ENCODE measurements at regions not wholly inside any gene's neighbourhood (a gene's known extent, or its start where the extent isn't known, plus 50 kb on each side); places are given as distances from the start of the nearest gene placed in this dataset.
A peak's percentile ranks its signal among the peaks of the same experiment; 100 is the strongest.
"Not testable (repeated sequence)": the region's sequence is repeated elsewhere in the genome, so short reads cannot be mapped to it uniquely, and the experiment has no call there.

DNA sequence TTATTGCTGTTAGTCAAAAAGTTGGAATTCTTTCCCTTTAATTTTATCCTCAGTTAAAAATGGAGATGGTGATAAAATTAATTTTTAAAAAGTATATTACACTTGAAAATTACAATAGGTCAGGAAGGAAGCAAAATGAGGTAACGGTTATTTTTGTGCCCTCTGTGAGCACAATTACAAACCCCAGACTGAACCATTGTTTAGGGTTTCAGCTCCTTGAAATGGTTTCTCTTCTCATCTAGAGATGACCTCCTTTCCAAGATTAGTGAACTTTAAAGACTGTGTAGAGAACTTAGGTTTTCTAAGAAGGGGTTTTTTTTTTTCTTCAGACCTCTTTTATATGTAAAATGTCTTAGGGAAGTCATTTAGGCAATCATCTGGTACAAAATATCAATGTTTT, 126.2 kb upstream of the CHD1 start:
- Histone ChIP-seq H3K9ac (ENCODE audit: extremely low read depth, low read length, poor library complexity, severe bottlenecking) (no peak overlapping the region), H3K36me3 (ENCODE audit: control insufficient read depth, insufficient read depth, low read length) (no peaks in the 10 kb centered on the region), H3K4me3 (ENCODE audit: low read length) (no peak overlapping the region), H3K27ac (ENCODE audit: low read depth, low read length) (no peak overlapping the region), H3K27me3 (ENCODE audit: control insufficient read depth, insufficient read depth, low read length, poor library complexity, severe bottlenecking) (no peaks in the 10 kb centered on the region), H3K9me3 (ENCODE audit: control insufficient read depth, low read length) (no peaks in the 10 kb centered on the region), H3K4me1 (ENCODE audit: control insufficient read depth, insufficient read depth, low read length) (peaks cover 11% of the 10 kb centered on the region)
- H3K4me1 Mint-ChIP-seq: peaks cover 9% of the 10 kb centered on the region
- no peaks in the 10 kb centered on the region for H3K36me3 Mint-ChIP-seq (ENCODE audit: low read depth)
- 100% methylated on average over 1 of the region's 1 CpG; no CpG with 5 or more reads in 1 of the 2 experiments for WGBS, 2 experiments (ENCODE audit: insufficient coverage in 1 of 2, insufficient read length in 1 of 2)
- no peak overlapping the region for H3K4me3 Mint-ChIP-seq
- TF ChIP-seq CTCF (conservative IDR thresholded peaks at IDR 0.05): no peak
- H3K9me3 Mint-ChIP-seq: no peaks in the 10 kb centered on the region
- H3K27me3 Mint-ChIP-seq (ENCODE audit: insufficient read depth): peaks cover 2% of the 10 kb centered on the region
- no peak for DNase-seq
- H3K27ac Mint-ChIP-seq: no peak overlapping the region

DNA sequence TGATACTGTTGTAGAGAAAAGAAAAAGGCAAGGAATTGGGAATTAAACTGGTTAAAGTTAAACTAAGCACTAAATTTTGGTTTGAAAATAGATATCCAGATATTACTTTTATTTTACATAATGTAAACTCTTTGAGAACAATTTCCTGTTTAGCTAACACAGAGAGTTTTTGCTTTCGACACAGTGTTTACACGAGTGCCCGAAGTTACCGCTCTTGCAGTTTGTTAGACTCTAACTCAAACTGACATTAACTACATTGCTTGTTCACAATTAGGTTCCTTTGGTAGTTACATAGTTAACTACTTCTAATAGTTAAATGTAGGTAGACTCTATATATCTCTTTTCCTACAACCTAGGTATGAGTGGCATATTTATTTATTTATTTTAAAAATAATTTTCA, 117.1 kb upstream of the CHD1 start:
- Mint-ChIP-seq H3K9me3 (peaks cover 12% of the 10 kb centered on the region), H3K4me3 (no peak overlapping the region), H3K27me3 (ENCODE audit: insufficient read depth) (peaks cover 15% of the 10 kb centered on the region), H3K27ac (no peak overlapping the region), H3K4me1 (peaks cover 14% of the 10 kb centered on the region), H3K36me3 (ENCODE audit: low read depth) (no peaks in the 10 kb centered on the region)
- H3K4me1 ChIP-seq (ENCODE audit: control insufficient read depth, insufficient read depth, low read length): peaks cover 12% of the 10 kb centered on the region
- H3K9ac ChIP-seq (ENCODE audit: extremely low read depth, low read length, poor library complexity, severe bottlenecking): no peak overlapping the region
- H3K27ac ChIP-seq (ENCODE audit: low read depth, low read length): no peak overlapping the region
- H3K4me3 ChIP-seq (ENCODE audit: low read length): no peak overlapping the region
- no peak for DNase-seq
- TF ChIP-seq CTCF (conservative IDR thresholded peaks at IDR 0.05): no peak
- WGBS, 2 experiments (ENCODE audit: insufficient coverage in 1 of 2, insufficient read length in 1 of 2): 82 to 89% methylated on average over 3 to 4 of the region's 4 CpGs
- H3K9me3 ChIP-seq (ENCODE audit: control insufficient read depth, low read length): no peaks in the 10 kb centered on the region
- no peaks in the 10 kb centered on the region for H3K36me3 ChIP-seq (ENCODE audit: control insufficient read depth, insufficient read depth, low read length)
- no peaks in the 10 kb centered on the region for H3K27me3 ChIP-seq (ENCODE audit: control insufficient read depth, insufficient read depth, low read length, poor library complexity, severe bottlenecking)

DNA sequence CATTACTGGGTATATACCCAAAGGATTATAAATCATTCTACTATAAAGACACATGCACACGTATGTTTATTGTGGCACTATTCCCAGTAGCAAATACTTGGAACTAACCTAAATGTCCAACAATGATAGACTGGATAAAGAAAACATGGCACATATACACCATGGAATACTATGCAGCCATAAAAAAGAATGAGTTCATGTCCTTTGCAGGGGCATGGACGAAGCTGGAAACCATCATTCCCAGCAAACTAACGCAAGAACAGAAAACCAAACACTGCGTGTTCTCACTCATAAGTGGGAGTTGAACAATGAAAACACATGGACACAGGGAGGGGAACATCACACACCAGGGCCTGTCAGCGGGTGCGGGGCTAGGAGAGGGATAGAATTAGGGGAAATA, 114.5 kb upstream of the CHD1 start:
- not testable (repeated sequence) for H3K4me3 ChIP-seq (ENCODE audit: low read length); H3K27ac ChIP-seq (ENCODE audit: low read depth, low read length); H3K36me3 ChIP-seq (ENCODE audit: control insufficient read depth, insufficient read depth, low read length); H3K27me3 ChIP-seq (ENCODE audit: control insufficient read depth, insufficient read depth, low read length, poor library complexity, severe bottlenecking); H3K9ac ChIP-seq (ENCODE audit: extremely low read depth, low read length, poor library complexity, severe bottlenecking); H3K4me3 Mint-ChIP-seq; H3K9me3 ChIP-seq (ENCODE audit: control insufficient read depth, low read length); H3K27ac Mint-ChIP-seq; H3K36me3 Mint-ChIP-seq (ENCODE audit: low read depth); DNase-seq
- peaks cover 12% of the 10 kb centered on the region for H3K4me1 ChIP-seq (ENCODE audit: control insufficient read depth, insufficient read depth, low read length)
- Mint-ChIP-seq H3K4me1 (peaks cover 21% of the 10 kb centered on the region), H3K9me3 (peaks cover 12% of the 10 kb centered on the region), H3K27me3 (ENCODE audit: insufficient read depth) (peaks cover 34% of the 10 kb centered on the region)
- 87 to 90% methylated on average over 2 to 6 of the region's 6 CpGs for WGBS, 2 experiments (ENCODE audit: insufficient coverage in 1 of 2, insufficient read length in 1 of 2)

DNA sequence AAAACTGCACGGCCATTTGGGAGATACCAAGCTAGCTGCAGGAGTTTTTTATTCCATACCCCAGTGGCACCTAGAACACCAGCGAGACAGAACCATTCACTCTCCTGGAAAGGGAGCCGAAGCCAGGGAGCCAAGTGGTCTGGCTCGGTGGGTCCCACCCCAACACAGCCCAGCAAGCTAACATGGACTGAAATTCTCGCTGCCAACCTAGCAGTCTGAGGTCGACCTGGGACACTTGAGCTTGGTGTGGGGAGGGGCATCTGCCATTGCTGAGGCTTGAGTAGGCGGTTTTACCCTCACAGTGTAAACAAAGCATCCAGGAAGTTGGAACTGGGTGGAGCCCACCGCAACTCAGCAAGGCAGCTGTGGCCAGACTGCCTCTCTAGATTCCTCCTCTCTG, 108.9 kb upstream of the CHD1 start:
- 83 to 100% methylated on average over 1 to 8 of the region's 8 CpGs for WGBS, 2 experiments (ENCODE audit: insufficient coverage in 1 of 2, insufficient read length in 1 of 2)
- no peaks in the 10 kb centered on the region for H3K4me1 ChIP-seq (ENCODE audit: control insufficient read depth, insufficient read depth, low read length)
- no peaks in the 10 kb centered on the region for H3K36me3 Mint-ChIP-seq (ENCODE audit: low read depth)
- H3K4me3 Mint-ChIP-seq: no peak overlapping the region
- H3K27ac ChIP-seq (ENCODE audit: low read depth, low read length): no peak overlapping the region
- H3K4me1 Mint-ChIP-seq: peaks cover 21% of the 10 kb centered on the region
- H3K27me3 ChIP-seq (ENCODE audit: control insufficient read depth, insufficient read depth, low read length, poor library complexity, severe bottlenecking): peaks cover 32% of the 10 kb centered on the region
- TF ChIP-seq CTCF (conservative IDR thresholded peaks at IDR 0.05): no peak
- no peak overlapping the region for H3K4me3 ChIP-seq (ENCODE audit: low read length)
- no peaks in the 10 kb centered on the region for H3K36me3 ChIP-seq (ENCODE audit: control insufficient read depth, insufficient read depth, low read length)
- DNase-seq: peak; percentile 58
- peaks cover 12% of the 10 kb centered on the region for H3K9me3 Mint-ChIP-seq
- H3K27ac Mint-ChIP-seq: no peak overlapping the region
- no peaks in the 10 kb centered on the region for H3K9me3 ChIP-seq (ENCODE audit: control insufficient read depth, low read length)
- no peak overlapping the region for H3K9ac ChIP-seq (ENCODE audit: extremely low read depth, low read length, poor library complexity, severe bottlenecking)
- peaks cover 47% of the 10 kb centered on the region for H3K27me3 Mint-ChIP-seq (ENCODE audit: insufficient read depth)

Data from endodermal cell (in vitro differentiated cells).